Hippocampal formation (tissue), 2 donors: ENCODE measurements at regions not wholly inside any gene's neighbourhood (a gene's known extent, or its start where the extent isn't known, plus 50 kb on each side); places are given as distances from the start of the nearest gene placed in this dataset.
A peak's percentile ranks its signal among the peaks of the same experiment; 100 is the strongest.
"Not testable (repeated sequence)": the region's sequence is repeated elsewhere in the genome, so short reads cannot be mapped to it uniquely, and the experiment has no call there.

Source experiments
- DNase-seq, 2 donors: peaks; one replicate each; lab custom pipeline; 2025; lab: John Stamatoyannopoulos, UW

DNA sequence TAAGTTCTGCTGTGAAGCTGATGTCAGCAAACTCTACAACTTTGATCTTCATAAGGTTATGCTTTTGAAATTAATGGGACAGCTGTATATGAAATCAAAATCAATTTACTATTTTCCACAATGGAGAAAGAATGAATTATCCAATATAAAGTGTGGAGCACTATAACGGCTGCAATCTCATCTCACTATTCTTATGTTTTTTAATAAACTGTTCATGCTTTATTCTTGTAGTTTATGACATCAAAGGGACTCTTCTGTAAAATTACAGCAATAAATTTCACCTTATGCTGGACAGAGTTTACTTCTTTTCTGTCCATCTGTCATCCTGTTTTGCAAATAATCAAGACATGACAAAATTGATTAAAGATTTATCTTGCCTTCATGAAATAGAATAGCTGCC, 192.5 kb downstream of the TECRL start:
- DNase-seq, result no peak

DNA sequence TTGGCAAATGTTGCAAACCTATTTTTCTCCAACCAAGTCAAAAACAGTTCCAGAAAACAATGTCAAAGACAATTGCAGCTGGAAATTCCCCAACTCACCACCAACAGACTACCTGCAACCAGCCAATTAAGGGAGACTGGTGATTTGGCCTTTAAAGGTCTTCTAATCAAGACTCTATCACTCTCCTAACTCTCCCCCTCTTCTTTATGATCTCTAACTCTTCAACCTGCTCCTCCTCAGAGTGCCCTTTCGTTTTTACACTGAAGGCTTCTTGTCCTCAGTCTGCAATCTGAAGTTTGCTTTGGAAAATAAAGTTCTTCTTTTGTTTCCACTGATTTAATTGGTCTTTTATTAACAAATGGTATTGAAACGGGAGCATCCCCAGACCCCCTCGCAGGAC, 203.9 kb downstream of the TECRL start:
- DNase-seq, result no peak

DNA sequence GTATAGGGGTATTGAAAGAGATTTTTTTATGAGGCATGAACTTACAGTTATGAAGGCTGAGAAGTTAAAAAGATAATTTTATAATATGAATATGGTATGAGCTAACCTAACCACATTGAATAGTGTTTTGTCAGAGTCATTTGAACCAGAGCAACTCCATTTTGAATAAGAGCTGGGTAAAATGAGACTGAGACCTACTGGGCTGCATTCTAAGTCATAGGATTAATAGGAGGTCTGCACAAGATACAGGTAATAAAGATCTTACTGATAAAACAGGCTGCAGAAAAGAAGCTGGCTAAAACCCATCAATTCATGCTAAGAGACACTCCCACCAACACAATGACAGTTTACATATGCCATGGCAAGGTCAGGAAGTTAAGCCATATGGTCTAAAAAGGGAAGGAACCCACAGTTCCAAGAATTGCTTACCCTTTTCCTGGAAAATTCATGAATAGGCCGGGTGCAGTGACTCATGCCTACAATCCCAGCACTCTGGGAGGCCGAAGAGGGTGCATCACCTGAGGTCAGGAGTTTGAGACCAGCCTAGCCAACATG, 209.2 kb downstream of the TECRL start:
- DNase-seq, result no peak

DNA sequence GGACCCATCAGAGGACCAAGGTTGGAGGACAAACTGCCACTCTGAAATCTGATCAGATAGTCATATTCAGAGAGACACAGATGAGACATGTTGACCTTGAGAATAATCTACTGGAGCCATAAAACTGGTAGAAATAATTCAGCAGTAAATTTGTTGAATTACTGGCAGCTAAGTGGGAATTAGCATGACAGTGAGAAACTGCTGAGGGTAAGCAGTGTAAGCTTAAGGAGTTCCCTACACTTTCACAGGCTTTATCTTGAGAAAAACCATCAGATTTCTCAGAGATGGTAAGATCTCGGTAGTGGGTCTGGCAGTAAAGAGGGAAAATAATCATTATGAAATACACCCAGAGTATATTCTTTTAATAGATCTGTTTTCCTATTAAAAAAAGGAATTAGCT, 213.7 kb downstream of the TECRL start:
- no peak for DNase-seq

DNA sequence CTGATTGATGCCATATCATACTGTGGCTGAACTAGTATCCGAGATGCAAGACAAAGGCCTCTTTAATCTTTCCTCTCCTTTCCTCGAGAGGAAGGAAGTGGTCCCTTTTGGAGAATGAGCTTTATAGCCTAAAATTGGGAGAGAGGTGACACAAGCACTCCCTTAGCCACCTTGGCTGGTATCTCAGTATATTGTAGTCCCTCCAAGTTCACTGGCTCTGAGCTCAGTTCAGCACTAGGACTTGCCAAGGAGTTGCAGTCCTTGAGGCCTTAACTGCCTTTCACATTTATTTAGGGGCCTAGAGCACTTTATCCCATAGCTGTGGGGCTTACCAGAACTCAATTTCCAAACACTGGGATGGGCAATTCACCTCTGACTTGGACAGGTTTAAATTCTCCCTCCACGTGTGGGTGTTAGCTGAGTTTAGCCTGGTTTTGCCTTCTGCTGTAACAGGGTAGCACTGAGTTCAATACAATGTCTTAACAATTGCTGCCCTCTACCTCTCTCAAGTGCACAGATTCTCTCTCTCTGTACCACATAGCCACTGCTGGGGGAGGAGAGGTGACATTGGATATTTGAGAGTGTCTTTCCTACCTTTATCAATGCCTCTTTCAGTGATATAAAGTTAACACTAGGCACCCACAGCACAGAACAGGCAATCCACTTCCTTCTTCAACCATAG, 216.4 kb downstream of the TECRL start:
- no peak for DNase-seq

GRCh38 chr4:64174247-64174882, 234.9 kb downstream of the TECRL start:
- no peak for DNase-seq

DNA sequence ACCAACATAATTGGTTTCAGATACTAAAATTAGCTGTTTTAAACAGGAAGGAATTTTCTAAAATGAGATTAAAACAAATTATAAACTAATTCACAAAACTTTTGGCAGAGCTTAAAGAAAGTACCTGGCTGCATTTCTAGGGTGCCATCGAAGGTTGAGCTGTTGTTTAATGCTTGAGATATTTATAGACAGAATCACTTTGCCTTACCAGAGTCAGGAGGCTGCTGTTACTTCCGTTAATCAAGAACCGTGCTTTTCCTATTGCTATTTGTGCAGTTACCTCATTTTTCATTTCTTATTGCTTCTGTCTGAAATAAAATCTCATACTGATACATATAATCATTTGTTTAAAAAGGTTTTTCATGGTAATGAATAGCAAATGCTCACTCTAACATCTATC, 242.9 kb downstream of the TECRL start:
- no peak for DNase-seq

DNA sequence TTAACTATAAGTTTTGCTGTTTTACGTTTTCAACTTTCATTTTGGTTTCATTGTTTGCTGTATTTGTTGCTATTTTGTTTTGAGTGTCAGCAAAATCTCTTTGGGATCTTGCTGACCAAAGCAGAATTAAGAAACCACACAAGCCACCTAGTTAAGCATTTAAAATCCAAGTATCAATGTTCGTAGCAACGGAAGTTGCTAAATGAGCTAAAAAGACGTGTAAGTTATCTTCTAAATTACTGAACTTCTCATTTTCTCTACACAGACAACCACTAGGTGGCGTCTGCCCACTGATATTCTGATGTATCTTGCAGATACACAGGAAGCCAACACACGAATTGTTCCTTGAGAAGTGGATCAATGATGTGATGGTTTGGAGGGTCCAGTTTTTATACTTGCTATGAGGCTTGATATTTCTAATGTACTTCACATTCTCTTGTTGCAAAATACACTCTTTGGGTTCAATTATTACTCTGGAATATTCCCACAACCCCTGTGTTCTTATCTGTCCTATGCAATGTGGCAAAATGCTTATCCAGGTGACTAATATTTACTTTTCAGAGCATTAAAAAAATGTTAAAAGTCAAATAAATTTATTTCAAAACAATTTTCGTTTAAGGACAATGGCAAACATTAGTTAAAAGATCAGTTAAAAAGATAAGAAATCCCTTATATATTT, 250.5 kb downstream of the TECRL start:
- peak; percentile 17 to 54 for DNase-seq

DNA sequence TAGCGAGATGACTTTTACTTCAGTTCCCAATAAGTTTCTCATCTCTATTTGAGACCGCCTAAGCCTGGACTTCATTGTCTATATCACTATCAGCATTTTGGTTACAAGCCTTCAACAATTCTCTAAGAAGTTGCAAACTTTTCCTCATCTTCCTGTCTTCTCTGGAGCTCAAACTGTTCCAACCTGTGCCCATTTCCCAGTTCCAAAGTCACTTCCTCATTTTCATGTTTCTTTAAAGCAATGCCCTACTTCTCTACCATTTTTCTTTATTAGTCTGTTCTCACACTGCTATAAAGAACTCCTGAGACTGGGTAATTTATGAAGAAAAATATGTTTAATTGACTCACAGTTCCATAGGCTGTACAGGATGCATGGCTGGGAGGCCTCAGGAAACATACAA, 251.9 kb downstream of the TECRL start:
- no peak for DNase-seq

- DNase-seq, result no peak
These were observed 253.0 kb downstream of the TECRL start for GRCh38 chr4:64156253-64156652.

DNA sequence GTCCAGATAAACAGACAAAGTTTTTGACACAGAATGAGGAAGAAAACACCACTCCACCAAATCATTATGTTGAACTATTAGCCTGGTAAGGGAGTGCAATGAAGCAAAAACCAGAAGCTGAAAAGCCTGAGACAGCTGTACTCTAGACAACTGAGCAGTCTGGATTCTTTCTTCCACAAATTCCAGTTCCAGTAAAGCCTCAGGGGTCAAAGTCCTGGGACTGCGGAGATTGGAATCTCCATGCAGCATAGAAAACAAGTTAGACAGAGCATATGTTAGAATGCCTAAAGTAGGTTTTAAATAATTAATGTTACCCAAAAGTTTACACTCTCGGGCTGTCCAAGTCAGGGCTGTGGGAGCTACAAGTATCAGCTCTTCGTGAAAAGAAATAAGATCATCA, 263.2 kb downstream of the TECRL start:
- DNase-seq, result no peak

DNA sequence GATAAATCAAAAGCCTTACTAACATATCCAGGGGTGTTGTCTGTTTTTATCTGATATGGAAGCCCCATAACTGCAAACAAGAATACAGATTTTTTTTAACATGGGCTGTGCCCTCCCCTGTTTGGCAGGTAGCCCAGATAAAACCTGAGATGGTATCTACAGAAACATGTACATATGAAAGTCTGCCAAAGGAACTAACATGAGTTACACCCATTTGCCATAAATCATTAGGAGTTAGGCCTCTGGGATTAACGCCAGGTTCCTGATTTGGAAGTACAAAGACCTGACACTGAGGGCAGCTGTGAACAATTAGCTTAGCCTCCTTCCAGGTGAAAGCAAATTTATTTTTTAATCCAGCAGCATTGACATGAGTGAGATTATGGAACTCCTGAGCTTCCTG, 264.3 kb downstream of the TECRL start:
- DNase-seq, result no peak

GRCh38 chr4:64130907-64131306, 278.3 kb downstream of the TECRL start:
- no peak for DNase-seq

DNA sequence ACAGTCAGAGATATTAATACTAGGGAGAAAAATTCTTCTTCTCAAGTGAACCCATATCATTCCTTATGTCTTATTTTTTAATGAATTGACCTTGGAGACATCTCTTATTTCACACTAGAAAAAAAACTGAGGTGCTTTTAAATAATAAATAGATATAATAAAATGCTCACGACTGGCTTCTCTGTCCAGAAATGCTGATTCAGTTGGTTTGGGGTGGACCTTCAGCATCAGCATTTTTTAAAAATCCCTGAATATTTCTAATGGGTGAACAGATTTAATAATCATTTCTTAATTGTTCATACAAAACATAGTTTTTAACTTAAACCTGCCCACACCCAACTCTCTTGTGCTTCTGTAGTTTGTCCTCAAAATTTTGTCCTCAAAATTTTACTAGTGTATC, 283.9 kb downstream of the TECRL start:
- DNase-seq, result no peak

DNA sequence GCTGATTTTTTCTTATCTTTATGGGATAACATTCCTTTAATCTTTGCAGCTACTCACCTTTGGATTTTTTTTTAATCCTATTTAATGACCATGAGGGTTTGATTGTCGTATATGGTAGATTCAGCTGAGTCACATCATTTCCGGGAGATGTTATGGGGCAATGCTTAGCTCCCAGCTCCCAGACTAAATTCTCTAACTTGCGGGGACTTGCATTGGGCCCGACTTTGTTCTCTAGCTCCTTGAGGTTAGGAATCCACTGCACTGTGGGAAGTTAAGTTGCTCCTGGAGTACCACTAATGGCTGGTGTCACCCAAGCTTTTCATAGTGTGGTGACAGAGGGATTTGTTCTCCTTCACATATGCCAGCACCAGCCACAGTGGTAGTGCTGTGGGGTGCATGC, 287.4 kb downstream of the TECRL start:
- no peak for DNase-seq

DNA sequence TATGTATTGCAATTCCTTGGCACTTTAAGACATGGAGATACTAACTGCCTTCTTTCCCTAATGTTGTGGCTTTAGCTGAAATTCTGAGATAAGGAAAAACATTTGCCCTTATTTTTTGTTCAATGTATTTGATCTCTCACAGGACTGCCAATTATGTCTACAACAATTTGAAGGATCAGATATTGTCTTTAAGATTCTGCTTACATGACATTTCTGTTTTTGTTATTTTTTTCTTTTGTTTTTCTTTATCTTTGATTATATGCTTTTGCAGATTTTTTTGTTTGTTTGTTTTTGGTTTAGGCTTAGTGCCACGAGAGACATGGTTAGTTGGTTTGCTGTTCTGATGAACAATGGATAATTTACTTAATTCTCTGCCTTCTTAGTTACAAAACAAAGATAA, 303.3 kb downstream of the TECRL start:
- no peak for DNase-seq

DNA sequence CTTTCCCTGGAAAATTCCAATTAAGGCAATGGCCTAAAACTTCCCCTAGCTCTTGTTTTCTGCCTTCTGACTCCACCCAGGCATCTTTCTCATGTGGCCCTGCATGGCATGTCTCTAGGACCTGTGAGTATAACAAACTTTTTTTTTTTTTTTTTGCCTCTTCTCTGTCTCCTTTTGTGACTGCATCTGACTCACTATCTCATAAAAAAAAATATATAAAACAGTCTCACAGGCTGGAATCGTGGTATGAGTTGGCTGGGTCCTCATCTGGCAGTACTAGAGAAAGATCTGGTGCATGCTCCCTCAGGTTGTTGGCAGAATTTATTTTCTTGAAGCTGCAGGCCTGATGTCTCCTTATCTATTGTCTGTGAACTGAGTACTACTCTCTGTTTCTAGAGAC, 313.9 kb downstream of the TECRL start:
- no peak for DNase-seq

- no peak for DNase-seq
These were observed 329.9 kb downstream of the TECRL start for GRCh38 chr4:64079316-64079715.

DNA sequence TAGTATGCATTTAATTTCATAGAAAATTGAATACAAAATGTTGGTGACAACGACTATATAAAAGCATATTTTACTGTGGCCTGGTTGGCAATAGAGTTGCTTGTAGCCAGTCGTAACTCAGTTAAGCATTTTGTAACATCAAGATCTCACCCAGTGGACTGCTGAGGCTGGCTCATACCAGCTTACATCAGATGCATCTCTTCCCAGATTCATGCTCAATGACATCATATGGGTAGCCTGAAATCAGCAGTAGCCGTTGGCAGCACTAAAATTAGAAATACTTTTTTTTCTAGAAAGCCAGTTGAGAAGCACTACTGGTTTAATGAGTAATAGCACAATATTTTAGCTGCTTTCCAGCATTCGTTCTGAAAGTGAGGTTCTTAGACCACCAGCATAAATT, 341.2 kb downstream of the TECRL start:
- DNase-seq, result no peak

- no peak for DNase-seq
These were observed 346.3 kb downstream of the TECRL start for GRCh38 chr4:64062991-64063390.

DNA sequence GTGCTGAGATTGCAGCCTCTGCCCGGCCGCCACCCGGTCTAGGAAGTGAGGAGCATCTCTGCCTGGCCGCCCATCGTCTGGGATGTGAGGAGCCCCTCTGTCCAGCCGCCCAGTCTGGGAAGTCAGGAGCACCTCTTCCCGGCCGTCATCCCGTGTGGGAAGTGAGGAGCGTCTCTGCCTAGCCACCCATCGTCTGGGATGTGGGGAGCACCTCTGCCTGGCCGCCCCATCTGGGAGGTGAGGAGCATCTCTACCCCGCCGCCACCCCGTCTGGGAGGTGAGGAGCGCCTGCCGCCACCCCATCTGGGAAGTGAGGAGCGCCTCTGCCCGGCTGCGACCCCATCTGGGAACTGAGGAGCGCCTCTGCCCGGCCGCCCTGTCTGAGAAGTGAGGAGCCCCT, 372.2 kb downstream of the TECRL start:
- DNase-seq, result not testable (repeated sequence)

DNA sequence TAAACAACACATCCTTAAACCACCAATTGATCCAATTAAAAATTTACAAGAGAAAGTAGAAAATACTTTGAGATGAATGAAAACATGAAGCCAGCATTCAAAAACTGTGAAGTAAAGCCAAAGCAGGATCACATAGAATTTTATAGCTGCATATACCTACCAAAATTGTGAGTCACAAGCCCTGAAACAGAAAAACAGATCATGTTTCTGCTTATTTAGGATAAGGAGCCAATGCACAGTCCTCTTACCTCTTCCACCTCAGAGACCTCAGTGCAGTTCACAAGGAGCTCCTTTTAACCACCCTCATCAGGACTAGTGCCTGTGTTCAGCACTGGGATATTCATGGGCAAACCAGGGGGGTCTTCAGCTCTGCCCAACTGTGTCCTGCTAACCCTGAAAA, 386.7 kb downstream of the TECRL start:
- no peak for DNase-seq

DNA sequence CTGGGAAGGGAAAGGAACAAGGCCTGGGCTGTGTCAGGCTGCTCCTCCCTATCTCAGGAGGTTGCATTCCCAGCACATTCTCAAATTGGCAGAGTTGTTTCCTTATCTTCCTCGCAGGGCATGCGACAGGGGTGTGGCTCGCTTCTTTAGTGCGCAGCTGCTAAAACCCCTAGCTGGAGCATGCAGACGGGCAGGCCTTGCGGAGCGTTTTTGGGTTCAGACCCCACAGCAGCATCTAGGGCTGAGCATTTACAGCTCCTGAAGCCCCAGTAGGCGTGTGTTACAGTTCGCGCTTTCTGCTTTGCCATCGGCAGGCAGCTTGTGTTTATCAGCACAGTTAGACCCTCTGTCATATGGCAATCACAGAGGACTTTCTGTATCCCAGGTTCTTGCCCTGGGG, 392.4 kb downstream of the TECRL start:
- no peak for DNase-seq
